PC-3 (cell line): ENCODE measurements at regions not wholly inside any gene's neighbourhood (a gene's known extent, or its start where the extent isn't known, plus 50 kb on each side); places are given as distances from the start of the nearest gene placed in this dataset.
A peak's percentile ranks its signal among the peaks of the same experiment; 100 is the strongest.

Experiments
- ATAC-seq: fragments of 200-7000 bp; cut with Tn5 transposase; 2 replicates; pipeline ENCODE4 v1.9.1; 2020; ENCODE audit warnings: mild to moderate bottlenecking, moderate library complexity
- BruUV-seq: library from RNA; stranded (reverse); fragments of 400-500 nt; replicated peaks from 2 replicates; lab custom pipeline; 2021; lab: Mats Ljungman, UMichigan
- CTCF ChIA-PET: fragments of 300-600 bp; sonication (Branson Sonifier 250); formaldehyde crosslinking; loops from one replicate; lab custom pipeline; 2022; ENCODE audit warnings: antibody characterized with exemption; lab: Charles Lee
- POLR2A ChIA-PET: fragments of 300-600 bp; sonication (Branson Sonifier 250); formaldehyde crosslinking; loops from one replicate; lab custom pipeline; 2022; ENCODE audit warnings: antibody characterized with exemption; ENCODE audit not compliant: unreplicated experiment; lab: Charles Lee
- DNase-seq: peaks from one replicate; pipeline ENCODE4 v3.0.0-alpha.2; 2015
- H2AFZ ChIP-seq: fragments of 300-600 bp; sonication (generic); 2 replicates; pipeline ENCODE4 v1.6.0; 2016; ENCODE audit warnings: antibody characterized with exemption, low read length
- H3F3A ChIP-seq: fragments of 300-600 bp; sonication (generic); one replicate; pipeline ENCODE4 v1.6.0; 2017; ENCODE audit warnings: antibody characterized with exemption, low read length, control low read depth, mild to moderate bottlenecking; ENCODE audit not compliant: unreplicated experiment
- H3K27ac ChIP-seq: fragments of 300-600 bp; sonication (generic); 2 replicates; pipeline ENCODE4 v1.5.1; 2016; ENCODE audit warnings: mild to moderate bottlenecking, low read length
- H3K27me3 ChIP-seq: fragments of 300-600 bp; sonication (generic); 2 replicates; pipeline ENCODE4 v1.6.1; 2016; ENCODE audit warnings: low read length, mixed read lengths
- H3K36me3 ChIP-seq: fragments of 300-600 bp; sonication (generic); 2 replicates; pipeline ENCODE4 v1.6.1; 2016; ENCODE audit warnings: low read depth, mixed run types, low read length, mixed read lengths
- H3K4me1 ChIP-seq: fragments of 300-600 bp; sonication (generic); 2 replicates; pipeline ENCODE4 v1.5.1; 2016; ENCODE audit warnings: low read length; ENCODE audit not compliant: insufficient read depth
- H3K4me2 ChIP-seq: fragments of 300-600 bp; sonication (generic); 2 replicates; pipeline ENCODE4 v1.6.0; 2016; ENCODE audit warnings: low read length
- H3K4me3 ChIP-seq: fragments of 300-600 bp; sonication (generic); 2 replicates; pipeline ENCODE4 v1.5.1; 2016; ENCODE audit warnings: mild to moderate bottlenecking, low read length, mixed read lengths
- H3K79me2 ChIP-seq: fragments of 300-600 bp; sonication (generic); 2 replicates; pipeline ENCODE4 v1.6.1; 2017; ENCODE audit warnings: low read length, mixed read lengths
- H3K9ac ChIP-seq: fragments of 300-600 bp; sonication (generic); 2 replicates; pipeline ENCODE4 v1.6.0; 2016; ENCODE audit warnings: mild to moderate bottlenecking, low read length
- H3K9me2 ChIP-seq: fragments of 300-600 bp; sonication (generic); replicated peaks from 2 replicates; pipeline ENCODE4 v1.6.1; 2016; ENCODE audit warnings: mixed run types, low read length, mixed read lengths
- H3K9me3 ChIP-seq: fragments of 300-600 bp; sonication (generic); 2 replicates; pipeline ENCODE4 v1.6.1; 2016; ENCODE audit warnings: low read length, mixed read lengths
- H4K20me1 ChIP-seq: fragments of 300-600 bp; sonication (generic); 2 replicates; pipeline ENCODE4 v1.6.1; 2016; ENCODE audit warnings: low read length, mixed read lengths
- CTCF ChIP-seq: fragments of 300-600 bp; sonication (generic); conservative IDR thresholded peaks from 2 replicates; pipeline ENCODE4 v1.5.1; 2017; ENCODE audit warnings: antibody characterized with exemption, low read depth, mild to moderate bottlenecking, low read length
- EZH2 ChIP-seq: fragments of 300-600 bp; sonication (generic); IDR thresholded peaks from one replicate; pipeline ENCODE4 v1.6.1; 2017; ENCODE audit warnings: antibody characterized with exemption, mild to moderate bottlenecking, low read length; ENCODE audit not compliant: unreplicated experiment
- EZH2phosphoT487 ChIP-seq: fragments of 300-600 bp; sonication (generic); IDR thresholded peaks from 2 replicates; pipeline ENCODE4 v1.6.1; 2018; ENCODE audit warnings: mild to moderate bottlenecking, antibody characterized with exemption, low read length, borderline replicate concordance
- intact Hi-C: fragments of 100-400 bp; cut with micrococcal nuclease; formaldehyde crosslinking; loops from 2 replicates; pipeline ENCODE4 v1.9.0; 2023

- Histone ChIP-seq H3K36me3 (no peaks in the 10 kb centered on the region), H4K20me1 (no peaks in the 10 kb centered on the region), H3K9me2 (no peaks in the 10 kb centered on the region), H3K27ac (no peak overlapping the region), H3K4me1 (peaks cover 10% of the 10 kb centered on the region; the same call in 1 of the 2 replicates), H3K79me2 (no peaks in the 10 kb centered on the region), H3F3A (no peaks in the 10 kb centered on the region), H3K4me3 (no peak overlapping the region), H2AFZ (no peak overlapping the region), H3K4me2 (no peak overlapping the region), H3K9ac (no peak overlapping the region), H3K9me3 (no peaks in the 10 kb centered on the region), H3K27me3 (no peaks in the 10 kb centered on the region)
- ATAC-seq: no peak
- TF ChIP-seq EZH2phosphoT487 (no peak), EZH2 (no peak), CTCF (no peak)
- intact Hi-C loops: no loop called here
- ChIA-PET POLR2A (no interaction called here), CTCF (no interaction called here)
- BruUV-seq: no TSS peak
- no peak for DNase-seq
These were observed 823.2 kb upstream of the ID2 start for GRCh38 chr2:7858624-7859023.

- no TSS peak for BruUV-seq
These were observed 821.2 kb upstream of the ID2 start for GRCh38 chr2:7860693-7861092.

More at GRCh38 chr2:7860693-7861092, 821.2 kb upstream of the ID2 start:
- H3K4me3 ChIP-seq: no peak overlapping the region
- CTCF ChIA-PET: interaction anchor here (0.6 kb wide), 1 partner anchor 20 kb away, joined by 3 read pairs; no protein-coding TSS in a partner anchor
- peaks cover 10% of the 10 kb centered on the region; the same call in 1 of the 2 replicates for H3K4me1 ChIP-seq
- H3K27me3 ChIP-seq: no peaks in the 10 kb centered on the region
- H3K9me3 ChIP-seq: no peaks in the 10 kb centered on the region
- H3K9ac ChIP-seq: no peak overlapping the region
- no peaks in the 10 kb centered on the region for H3K79me2 ChIP-seq
- H2AFZ ChIP-seq: no peak overlapping the region
- TF ChIP-seq CTCF (no peak), EZH2 (no peak), EZH2phosphoT487 (no peak)
- POLR2A ChIA-PET: no interaction called here
- H3K27ac ChIP-seq: no peak overlapping the region
- H4K20me1 ChIP-seq: no peaks in the 10 kb centered on the region
- no peak overlapping the region for H3K4me2 ChIP-seq
- intact Hi-C loops: loop anchor here (10.0 kb wide), 1 partner anchor 124 kb away; no protein-coding TSS in a partner anchor
- H3K9me2 ChIP-seq: no peaks in the 10 kb centered on the region
- no peaks in the 10 kb centered on the region for H3F3A ChIP-seq
- ATAC-seq: peak; percentile 60
- no peaks in the 10 kb centered on the region for H3K36me3 ChIP-seq
- DNase-seq: peak; percentile 34
